Astrocyte (in vitro differentiated cells and primary cell): ENCODE measurements at regions not wholly inside any gene's neighbourhood (a gene's known extent, or its start where the extent isn't known, plus 50 kb on each side); places are given as distances from the start of the nearest gene placed in this dataset.

Experiments
- DNase-seq: peaks from one replicate; pipeline ENCODE4 v3.0.0-alpha.2; 2010; ENCODE audit warnings: low read depth
- FAIRE-seq: peaks from 2 replicates; lab custom pipeline; 2011; peaks lifted over from hg19 to GRCh38; lab: Jason Lieb, UNC
- H2AFZ ChIP-seq: 2 replicates; pipeline ENCODE4 v1.6.0; 2012; ENCODE audit warnings: low read depth, low read length, inconsistent platforms
- H3K27ac ChIP-seq: 2 replicates; pipeline ENCODE4 v1.5.1; 2011; ENCODE audit warnings: low read depth, low read length, inconsistent platforms
- H3K27me3 ChIP-seq: 2 replicates; pipeline ENCODE4 v1.6.0; 2011; ENCODE audit warnings: low read length, inconsistent platforms; ENCODE audit not compliant: insufficient read depth
- H3K36me3 ChIP-seq: 2 replicates; pipeline ENCODE4 v1.5.1; 2011; ENCODE audit warnings: low read length, inconsistent platforms; ENCODE audit not compliant: insufficient read depth
- H3K4me1 ChIP-seq: 2 replicates; pipeline ENCODE4 v1.5.1; 2011; ENCODE audit warnings: low read length, inconsistent platforms; ENCODE audit not compliant: insufficient read depth
- H3K4me2 ChIP-seq: 2 replicates; pipeline ENCODE4 v1.6.0; 2012; ENCODE audit warnings: low read length, inconsistent platforms
- H3K4me3 ChIP-seq: 2 replicates; pipeline ENCODE4 v1.5.1; 2011; ENCODE audit warnings: low read depth, mild to moderate bottlenecking, low read length, inconsistent platforms; ENCODE audit not compliant: insufficient read depth
- H3K79me2 ChIP-seq: 2 replicates; pipeline ENCODE4 v1.6.0; 2012; ENCODE audit warnings: mild to moderate bottlenecking, low read length, inconsistent platforms; ENCODE audit not compliant: insufficient read depth
- H3K9ac ChIP-seq: 2 replicates; pipeline ENCODE4 v1.6.0; 2012; ENCODE audit warnings: mild to moderate bottlenecking, low read length, inconsistent platforms
- H3K9me3 ChIP-seq: 2 replicates; pipeline ENCODE4 v1.5.1; 2012; ENCODE audit warnings: low read depth, mild to moderate bottlenecking, low read length, inconsistent platforms; ENCODE audit not compliant: insufficient read depth
- H4K20me1 ChIP-seq: 2 replicates; pipeline ENCODE4 v1.6.0; 2012; ENCODE audit warnings: low read length, inconsistent platforms; ENCODE audit not compliant: insufficient read depth
- H3K27ac Mint-ChIP-seq: one replicate; pipeline ENCODE4 v1.8.0; 2021; ENCODE audit warnings: mild to moderate bottlenecking, mixed read lengths; ENCODE audit not compliant: unreplicated experiment
- H3K27me3 Mint-ChIP-seq: one replicate; pipeline ENCODE4 v1.8.0; 2021; ENCODE audit warnings: low read depth, mixed read lengths; ENCODE audit not compliant: unreplicated experiment
- H3K36me3 Mint-ChIP-seq: one replicate; pipeline ENCODE4 v1.8.0; 2021; ENCODE audit warnings: low read depth, mixed read lengths; ENCODE audit not compliant: unreplicated experiment
- H3K4me1 Mint-ChIP-seq: one replicate; pipeline ENCODE4 v1.8.0; 2021; ENCODE audit warnings: low read depth, mixed read lengths; ENCODE audit not compliant: unreplicated experiment
- H3K4me3 Mint-ChIP-seq: one replicate; pipeline ENCODE4 v1.8.0; 2021; ENCODE audit warnings: mild to moderate bottlenecking, moderate library complexity, mixed read lengths; ENCODE audit not compliant: unreplicated experiment
- H3K9me3 Mint-ChIP-seq: one replicate; pipeline ENCODE4 v1.8.0; 2021; ENCODE audit warnings: mild to moderate bottlenecking, mixed read lengths; ENCODE audit not compliant: unreplicated experiment
- CTCF ChIP-seq: IDR thresholded peaks from 2 replicates; pipeline ENCODE4 v1.5.1; 2011; ENCODE audit warnings: low read depth, mild to moderate bottlenecking, inconsistent platforms, low read length, moderate library complexity; ENCODE audit not compliant: insufficient read depth
- EZH2 ChIP-seq: IDR thresholded peaks from 2 replicates; pipeline ENCODE4 v1.6.1; 2012; ENCODE audit warnings: mild to moderate bottlenecking, low read length, inconsistent platforms; ENCODE audit not compliant: insufficient read depth

- Mint-ChIP-seq H3K27ac (no peak overlapping the region), H3K9me3 (peaks cover 4% of the 10 kb centered on the region)
These were observed 501.6 kb upstream of the MKI67 start for GRCh38 chr10:128627811-128628210.

GRCh38 chr10:128628252-128628651 lies 502.0 kb upstream of the MKI67 start:
- Histone ChIP-seq H2AFZ (no peak overlapping the region), H3K9me3 (no peaks in the 10 kb centered on the region), H3K4me3 (no peak overlapping the region), H4K20me1 (no peaks in the 10 kb centered on the region), H3K27me3 (no peaks in the 10 kb centered on the region), H3K79me2 (no peaks in the 10 kb centered on the region), H3K9ac (no peak overlapping the region), H3K4me2 (no peak overlapping the region), H3K36me3 (no peaks in the 10 kb centered on the region), H3K4me1 (no peaks in the 10 kb centered on the region), H3K27ac (no peak overlapping the region)
- Mint-ChIP-seq H3K9me3 (peaks cover 4% of the 10 kb centered on the region), H3K36me3 (peaks cover 4% of the 10 kb centered on the region), H3K4me3 (no peak overlapping the region), H3K27ac (no peak overlapping the region), H3K4me1 (peaks cover 35% of the 10 kb centered on the region), H3K27me3 (no peaks in the 10 kb centered on the region)
- no peak for TF ChIP-seq CTCF
- TF ChIP-seq EZH2: no peak
- FAIRE-seq (no peak), DNase-seq (no peak)

More at GRCh38 chr10:128627811-128628210, 501.6 kb upstream of the MKI67 start:
- H3K36me3 ChIP-seq: no peaks in the 10 kb centered on the region
- Mint-ChIP-seq H3K4me3 (no peak overlapping the region), H3K4me1 (peaks cover 35% of the 10 kb centered on the region), H3K36me3 (peaks cover 4% of the 10 kb centered on the region), H3K27me3 (no peaks in the 10 kb centered on the region)
- no peak overlapping the region for H3K4me3 ChIP-seq
- no peak overlapping the region for H3K27ac ChIP-seq
- H3K79me2 ChIP-seq: no peaks in the 10 kb centered on the region
- no peak for TF ChIP-seq CTCF
- no peak for TF ChIP-seq EZH2
- H2AFZ ChIP-seq: no peak overlapping the region
- no peak overlapping the region for H3K9ac ChIP-seq
- DNase-seq (no peak), FAIRE-seq (no peak)
- no peaks in the 10 kb centered on the region for H3K4me1 ChIP-seq
- no peaks in the 10 kb centered on the region for H3K27me3 ChIP-seq
- no peaks in the 10 kb centered on the region for H4K20me1 ChIP-seq
- H3K9me3 ChIP-seq: no peaks in the 10 kb centered on the region
- no peak overlapping the region for H3K4me2 ChIP-seq

- H3K27ac ChIP-seq: no peak overlapping the region
- H3K27ac Mint-ChIP-seq: peak overlapping the region; percentile 22
- no peak overlapping the region for H2AFZ ChIP-seq
- H3K4me3 Mint-ChIP-seq: no peak overlapping the region
- FAIRE-seq: no peak
- no peak for TF ChIP-seq CTCF
- no peak for TF ChIP-seq EZH2
- H4K20me1 ChIP-seq: no peaks in the 10 kb centered on the region
- H3K36me3 Mint-ChIP-seq: peaks cover 4% of the 10 kb centered on the region
- no peaks in the 10 kb centered on the region for H3K9me3 ChIP-seq
- H3K9ac ChIP-seq: no peak overlapping the region
- peaks cover 4% of the 10 kb centered on the region for H3K9me3 Mint-ChIP-seq
- peak; percentile 58 for DNase-seq
- H3K79me2 ChIP-seq: no peaks in the 10 kb centered on the region
- H3K27me3 ChIP-seq: no peaks in the 10 kb centered on the region
- H3K4me1 ChIP-seq: no peaks in the 10 kb centered on the region
- H3K36me3 ChIP-seq: no peaks in the 10 kb centered on the region
- peak overlapping the region; percentile 8 for H3K4me2 ChIP-seq
- no peak overlapping the region for H3K4me3 ChIP-seq
- no peaks in the 10 kb centered on the region for H3K27me3 Mint-ChIP-seq
- H3K4me1 Mint-ChIP-seq: peaks cover 40% of the 10 kb centered on the region
These were observed 503.2 kb upstream of the MKI67 start for GRCh38 chr10:128629111-128630096.
